ENCODE measurements at regions not wholly inside any gene's neighbourhood (a gene's known extent, or its start where the extent isn't known, plus 50 kb on each side); places are given as distances from the start of the nearest gene placed in this dataset.

DNA sequence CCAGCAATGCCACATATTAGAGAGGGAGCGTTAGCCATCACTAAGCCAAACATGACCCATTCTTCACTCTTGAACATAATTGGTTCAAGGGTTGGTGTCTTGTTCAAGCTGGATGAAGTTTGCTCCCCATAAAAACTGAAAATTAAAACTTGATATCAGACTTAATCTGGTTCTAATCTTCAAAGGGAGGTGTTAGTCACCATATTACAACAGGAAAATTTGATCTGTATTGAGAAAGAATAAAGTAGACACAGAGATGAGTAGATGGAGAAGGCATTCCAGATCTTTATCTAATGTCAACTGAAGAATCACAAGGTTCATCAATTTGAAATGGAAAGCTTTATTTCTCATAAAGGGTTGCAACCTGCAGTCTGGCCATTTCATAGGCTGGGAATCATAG is 972.8 kb downstream of the HACE1 start:
- CTCF ChIA-PET, result no interaction called here
- DNase-seq (ENCODE audit: low spot score) (no peak), ATAC-seq (no peak)
- POLR2A ChIA-PET, result no interaction called here
- no peaks in the 10 kb centered on the region for H3K27me3 Mint-ChIP-seq (ENCODE audit: low read depth)
- no peak overlapping the region for H3K4me3 Mint-ChIP-seq
- H3K36me3 Mint-ChIP-seq, result no peaks in the 10 kb centered on the region
- no peak overlapping the region for H3K27ac Mint-ChIP-seq
- no peaks in the 10 kb centered on the region for H3K4me1 Mint-ChIP-seq
- peaks cover 4% of the 10 kb centered on the region; the same call in 1 of the 2 replicates for H3K9me3 Mint-ChIP-seq
- TF ChIP-seq, protein P1, sequence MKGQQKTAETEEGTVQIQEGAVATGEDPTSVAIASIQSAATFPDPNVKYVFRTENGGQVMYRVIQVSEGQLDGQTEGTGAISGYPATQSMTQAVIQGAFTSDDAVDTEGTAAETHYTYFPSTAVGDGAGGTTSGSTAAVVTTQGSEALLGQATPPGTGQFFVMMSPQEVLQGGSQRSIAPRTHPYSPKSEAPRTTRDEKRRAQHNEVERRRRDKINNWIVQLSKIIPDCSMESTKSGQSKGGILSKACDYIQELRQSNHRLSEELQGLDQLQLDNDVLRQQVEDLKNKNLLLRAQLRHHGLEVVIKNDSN (CRISPR knock-in tag; IDR thresholded peaks at IDR 0.05), result no peak
- TF ChIP-seq, protein P2, sequence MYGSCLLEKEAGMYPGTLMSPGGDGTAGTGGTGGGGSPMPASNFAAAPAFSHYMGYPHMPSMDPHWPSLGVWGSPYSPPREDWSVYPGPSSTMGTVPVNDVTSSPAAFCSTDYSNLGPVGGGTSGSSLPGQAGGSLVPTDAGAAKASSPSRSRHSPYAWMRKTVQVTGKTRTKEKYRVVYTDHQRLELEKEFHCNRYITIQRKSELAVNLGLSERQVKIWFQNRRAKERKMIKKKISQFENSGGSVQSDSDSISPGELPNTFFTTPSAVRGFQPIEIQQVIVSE (CRISPR knock-in tag; IDR thresholded peaks at IDR 0.05; ENCODE audit: borderline replicate concordance), result no peak
- TF ChIP-seq NR2C2 (CRISPR knock-in tag; IDR thresholded peaks at IDR 0.05) (no peak), CBFB (CRISPR knock-in tag; IDR thresholded peaks at IDR 0.05; ENCODE audit: low read depth) (no peak), HMGA2 (CRISPR knock-in tag; IDR thresholded peaks at IDR 0.05) (no peak), FOXK1 (CRISPR knock-in tag; IDR thresholded peaks at IDR 0.05) (no peak), TP53 (CRISPR knock-in tag; IDR thresholded peaks at IDR 0.05) (no peak), FOXJ3 (CRISPR knock-in tag; IDR thresholded peaks at IDR 0.05; ENCODE audit: borderline replicate concordance) (no peak), ZNF396 (CRISPR knock-in tag; IDR thresholded peaks at IDR 0.05; ENCODE audit: borderline replicate concordance) (no peak)
- TF ChIP-seq, protein P3, sequence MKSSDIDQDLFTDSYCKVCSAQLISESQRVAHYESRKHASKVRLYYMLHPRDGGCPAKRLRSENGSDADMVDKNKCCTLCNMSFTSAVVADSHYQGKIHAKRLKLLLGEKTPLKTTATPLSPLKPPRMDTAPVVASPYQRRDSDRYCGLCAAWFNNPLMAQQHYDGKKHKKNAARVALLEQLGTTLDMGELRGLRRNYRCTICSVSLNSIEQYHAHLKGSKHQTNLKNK (CRISPR knock-in tag; IDR thresholded peaks at IDR 0.05), result no peak

DNA sequence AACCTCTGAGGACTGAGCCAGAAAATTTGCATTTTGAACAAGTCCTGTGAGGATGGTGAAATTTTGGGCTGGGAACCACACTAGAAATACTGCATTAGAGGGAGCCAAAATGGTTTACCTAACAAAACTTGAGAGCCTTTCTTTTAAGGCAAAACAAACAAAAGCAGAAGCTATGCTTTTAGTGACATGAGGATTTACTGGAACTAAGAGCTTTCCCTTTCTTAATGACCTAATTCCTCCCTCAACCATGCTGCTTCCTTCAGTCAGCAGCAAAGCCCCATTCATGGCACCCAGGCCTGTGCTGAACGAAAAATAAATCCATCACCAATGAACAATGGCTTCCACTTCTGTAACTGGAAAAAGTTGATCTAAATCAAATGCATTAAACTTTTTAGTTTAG is 974.3 kb downstream of the HACE1 start:
- ATAC-seq, result no peak
- DNase-seq (ENCODE audit: low spot score), result no peak
- CTCF ChIA-PET, result no interaction called here
- POLR2A ChIA-PET, result no interaction called here
- peaks cover 3% of the 10 kb centered on the region for H3K36me3 Mint-ChIP-seq
- no peak overlapping the region for H3K4me3 Mint-ChIP-seq
- H3K27me3 Mint-ChIP-seq (ENCODE audit: low read depth), result no peaks in the 10 kb centered on the region
- no peaks in the 10 kb centered on the region for H3K4me1 Mint-ChIP-seq
- H3K9me3 Mint-ChIP-seq, result peaks cover 15% of the 10 kb centered on the region
- H3K27ac Mint-ChIP-seq, result no peak overlapping the region
- TF ChIP-seq, protein P4, sequence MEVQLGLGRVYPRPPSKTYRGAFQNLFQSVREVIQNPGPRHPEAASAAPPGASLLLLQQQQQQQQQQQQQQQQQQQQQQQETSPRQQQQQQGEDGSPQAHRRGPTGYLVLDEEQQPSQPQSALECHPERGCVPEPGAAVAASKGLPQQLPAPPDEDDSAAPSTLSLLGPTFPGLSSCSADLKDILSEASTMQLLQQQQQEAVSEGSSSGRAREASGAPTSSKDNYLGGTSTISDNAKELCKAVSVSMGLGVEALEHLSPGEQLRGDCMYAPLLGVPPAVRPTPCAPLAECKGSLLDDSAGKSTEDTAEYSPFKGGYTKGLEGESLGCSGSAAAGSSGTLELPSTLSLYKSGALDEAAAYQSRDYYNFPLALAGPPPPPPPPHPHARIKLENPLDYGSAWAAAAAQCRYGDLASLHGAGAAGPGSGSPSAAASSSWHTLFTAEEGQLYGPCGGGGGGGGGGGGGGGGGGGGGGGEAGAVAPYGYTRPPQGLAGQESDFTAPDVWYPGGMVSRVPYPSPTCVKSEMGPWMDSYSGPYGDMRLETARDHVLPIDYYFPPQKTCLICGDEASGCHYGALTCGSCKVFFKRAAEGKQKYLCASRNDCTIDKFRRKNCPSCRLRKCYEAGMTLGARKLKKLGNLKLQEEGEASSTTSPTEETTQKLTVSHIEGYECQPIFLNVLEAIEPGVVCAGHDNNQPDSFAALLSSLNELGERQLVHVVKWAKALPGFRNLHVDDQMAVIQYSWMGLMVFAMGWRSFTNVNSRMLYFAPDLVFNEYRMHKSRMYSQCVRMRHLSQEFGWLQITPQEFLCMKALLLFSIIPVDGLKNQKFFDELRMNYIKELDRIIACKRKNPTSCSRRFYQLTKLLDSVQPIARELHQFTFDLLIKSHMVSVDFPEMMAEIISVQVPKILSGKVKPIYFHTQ (CRISPR knock-in tag; IDR thresholded peaks at IDR 0.05), result no peak
- TF ChIP-seq JUN (CRISPR knock-in tag; IDR thresholded peaks at IDR 0.05) (no peak), ZNF138 (CRISPR knock-in tag; conservative IDR thresholded peaks at IDR 0.05) (no peak), CREB1 (CRISPR knock-in tag; IDR thresholded peaks at IDR 0.05) (no peak), ZNF121 (CRISPR knock-in tag; IDR thresholded peaks at IDR 0.05) (no peak), TEAD4 (CRISPR knock-in tag; IDR thresholded peaks at IDR 0.05) (no peak), CREM (CRISPR knock-in tag; IDR thresholded peaks at IDR 0.05) (no peak)
- TF ChIP-seq, protein P5, sequence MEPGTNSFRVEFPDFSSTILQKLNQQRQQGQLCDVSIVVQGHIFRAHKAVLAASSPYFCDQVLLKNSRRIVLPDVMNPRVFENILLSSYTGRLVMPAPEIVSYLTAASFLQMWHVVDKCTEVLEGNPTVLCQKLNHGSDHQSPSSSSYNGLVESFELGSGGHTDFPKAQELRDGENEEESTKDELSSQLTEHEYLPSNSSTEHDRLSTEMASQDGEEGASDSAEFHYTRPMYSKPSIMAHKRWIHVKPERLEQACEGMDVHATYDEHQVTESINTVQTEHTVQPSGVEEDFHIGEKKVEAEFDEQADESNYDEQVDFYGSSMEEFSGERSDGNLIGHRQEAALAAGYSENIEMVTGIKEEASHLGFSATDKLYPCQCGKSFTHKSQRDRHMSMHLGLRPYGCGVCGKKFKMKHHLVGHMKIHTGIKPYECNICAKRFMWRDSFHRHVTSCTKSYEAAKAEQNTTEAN (CRISPR knock-in tag; IDR thresholded peaks at IDR 0.05), result no peak
- TF ChIP-seq, protein P6, sequence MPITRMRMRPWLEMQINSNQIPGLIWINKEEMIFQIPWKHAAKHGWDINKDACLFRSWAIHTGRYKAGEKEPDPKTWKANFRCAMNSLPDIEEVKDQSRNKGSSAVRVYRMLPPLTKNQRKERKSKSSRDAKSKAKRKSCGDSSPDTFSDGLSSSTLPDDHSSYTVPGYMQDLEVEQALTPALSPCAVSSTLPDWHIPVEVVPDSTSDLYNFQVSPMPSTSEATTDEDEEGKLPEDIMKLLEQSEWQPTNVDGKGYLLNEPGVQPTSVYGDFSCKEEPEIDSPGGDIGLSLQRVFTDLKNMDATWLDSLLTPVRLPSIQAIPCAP (CRISPR knock-in tag; IDR thresholded peaks at IDR 0.05), result no peak
- TF ChIP-seq, protein P7, sequence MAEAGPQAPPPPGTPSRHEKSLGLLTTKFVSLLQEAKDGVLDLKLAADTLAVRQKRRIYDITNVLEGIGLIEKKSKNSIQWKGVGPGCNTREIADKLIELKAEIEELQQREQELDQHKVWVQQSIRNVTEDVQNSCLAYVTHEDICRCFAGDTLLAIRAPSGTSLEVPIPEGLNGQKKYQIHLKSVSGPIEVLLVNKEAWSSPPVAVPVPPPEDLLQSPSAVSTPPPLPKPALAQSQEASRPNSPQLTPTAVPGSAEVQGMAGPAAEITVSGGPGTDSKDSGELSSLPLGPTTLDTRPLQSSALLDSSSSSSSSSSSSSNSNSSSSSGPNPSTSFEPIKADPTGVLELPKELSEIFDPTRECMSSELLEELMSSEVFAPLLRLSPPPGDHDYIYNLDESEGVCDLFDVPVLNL (CRISPR knock-in tag; IDR thresholded peaks at IDR 0.05; ENCODE audit: borderline replicate concordance, low read depth), result no peak
- TF ChIP-seq, protein P8, sequence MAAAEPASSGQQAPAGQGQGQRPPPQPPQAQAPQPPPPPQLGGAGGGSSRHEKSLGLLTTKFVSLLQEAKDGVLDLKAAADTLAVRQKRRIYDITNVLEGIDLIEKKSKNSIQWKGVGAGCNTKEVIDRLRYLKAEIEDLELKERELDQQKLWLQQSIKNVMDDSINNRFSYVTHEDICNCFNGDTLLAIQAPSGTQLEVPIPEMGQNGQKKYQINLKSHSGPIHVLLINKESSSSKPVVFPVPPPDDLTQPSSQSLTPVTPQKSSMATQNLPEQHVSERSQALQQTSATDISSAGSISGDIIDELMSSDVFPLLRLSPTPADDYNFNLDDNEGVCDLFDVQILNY (CRISPR knock-in tag; IDR thresholded peaks at IDR 0.05), result no peak
- TF ChIP-seq, protein P2 (CRISPR knock-in tag; IDR thresholded peaks at IDR 0.05; ENCODE audit: borderline replicate concordance), result no peak
- TF ChIP-seq, protein P9, sequence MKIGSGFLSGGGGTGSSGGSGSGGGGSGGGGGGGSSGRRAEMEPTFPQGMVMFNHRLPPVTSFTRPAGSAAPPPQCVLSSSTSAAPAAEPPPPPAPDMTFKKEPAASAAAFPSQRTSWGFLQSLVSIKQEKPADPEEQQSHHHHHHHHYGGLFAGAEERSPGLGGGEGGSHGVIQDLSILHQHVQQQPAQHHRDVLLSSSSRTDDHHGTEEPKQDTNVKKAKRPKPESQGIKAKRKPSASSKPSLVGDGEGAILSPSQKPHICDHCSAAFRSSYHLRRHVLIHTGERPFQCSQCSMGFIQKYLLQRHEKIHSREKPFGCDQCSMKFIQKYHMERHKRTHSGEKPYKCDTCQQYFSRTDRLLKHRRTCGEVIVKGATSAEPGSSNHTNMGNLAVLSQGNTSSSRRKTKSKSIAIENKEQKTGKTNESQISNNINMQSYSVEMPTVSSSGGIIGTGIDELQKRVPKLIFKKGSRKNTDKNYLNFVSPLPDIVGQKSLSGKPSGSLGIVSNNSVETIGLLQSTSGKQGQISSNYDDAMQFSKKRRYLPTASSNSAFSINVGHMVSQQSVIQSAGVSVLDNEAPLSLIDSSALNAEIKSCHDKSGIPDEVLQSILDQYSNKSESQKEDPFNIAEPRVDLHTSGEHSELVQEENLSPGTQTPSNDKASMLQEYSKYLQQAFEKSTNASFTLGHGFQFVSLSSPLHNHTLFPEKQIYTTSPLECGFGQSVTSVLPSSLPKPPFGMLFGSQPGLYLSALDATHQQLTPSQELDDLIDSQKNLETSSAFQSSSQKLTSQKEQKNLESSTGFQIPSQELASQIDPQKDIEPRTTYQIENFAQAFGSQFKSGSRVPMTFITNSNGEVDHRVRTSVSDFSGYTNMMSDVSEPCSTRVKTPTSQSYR (CRISPR knock-in tag; IDR thresholded peaks at IDR 0.05), result no peak

All from WTC11 (cell line).